Endothelial cell of umbilical vein (primary cell): ENCODE measurements at regions not wholly inside any gene's neighbourhood (a gene's known extent, or its start where the extent isn't known, plus 50 kb on each side); places are given as distances from the start of the nearest gene placed in this dataset.

Experiments used
- CTCF ChIP-seq, 2 donors: IDR thresholded peaks; 1 replicate in 1 of 2; 2 replicates in 1 of 2; pipeline ENCODE4 v1.5.1; 2011; ENCODE audit warnings: low read length in 2 of 2, mild to moderate bottlenecking in 2 of 2, moderate library complexity in 2 of 2, control low read depth in 1 of 2, inconsistent platforms in 1 of 2, low read depth in 1 of 2; ENCODE audit not compliant: insufficient read depth in 1 of 2; ENCODE audit errors: extremely low read depth in 1 of 2
- EZH2 ChIP-seq: IDR thresholded peaks from 2 replicates; pipeline ENCODE4 v1.6.1; 2012; ENCODE audit warnings: borderline replicate concordance, low read depth, mild to moderate bottlenecking, moderate library complexity, low read length, inconsistent platforms; ENCODE audit not compliant: severe bottlenecking
- FOS ChIP-seq: IDR thresholded peaks from 2 replicates; pipeline ENCODE4 v1.6.1; 2011; ENCODE audit warnings: mild to moderate bottlenecking, low read length, moderate library complexity, borderline replicate concordance; ENCODE audit not compliant: insufficient read depth
- MYC ChIP-seq: IDR thresholded peaks from one replicate; pipeline ENCODE4 v1.6.1; 2011; ENCODE audit warnings: mild to moderate bottlenecking, low read depth, low read length
- POLR2A ChIP-seq: IDR thresholded peaks from 2 replicates; pipeline ENCODE4 v1.6.1; 2012; ENCODE audit warnings: low read depth, mild to moderate bottlenecking, control low read depth, low read length
- POLR2AphosphoS5 ChIP-seq: IDR thresholded peaks from 2 replicates; pipeline ENCODE4 v1.6.1; 2012; ENCODE audit warnings: low read depth, mild to moderate bottlenecking, control low read depth, low read length, moderate library complexity; ENCODE audit not compliant: insufficient read depth

GRCh38 chr16:85385463-85386331, 227.4 kb upstream of the GSE1 start:
- no peak for TF ChIP-seq CTCF (IDR thresholded peaks at IDR 0.05; ENCODE audit: extremely low read depth in 1 of 2, insufficient read depth in 1 of 2, low read depth in 1 of 2, low read length in 2 of 2)
- TF ChIP-seq EZH2, result no peak
- TF ChIP-seq POLR2A, result no peak
- no peak for TF ChIP-seq POLR2AphosphoS5
- TF ChIP-seq MYC, result no peak
- TF ChIP-seq FOS, result no peak
